ENCODE measurements at regions not wholly inside any gene's neighbourhood (a gene's known extent, or its start where the extent isn't known, plus 50 kb on each side); places are given as distances from the start of the nearest gene placed in this dataset.

DNA sequence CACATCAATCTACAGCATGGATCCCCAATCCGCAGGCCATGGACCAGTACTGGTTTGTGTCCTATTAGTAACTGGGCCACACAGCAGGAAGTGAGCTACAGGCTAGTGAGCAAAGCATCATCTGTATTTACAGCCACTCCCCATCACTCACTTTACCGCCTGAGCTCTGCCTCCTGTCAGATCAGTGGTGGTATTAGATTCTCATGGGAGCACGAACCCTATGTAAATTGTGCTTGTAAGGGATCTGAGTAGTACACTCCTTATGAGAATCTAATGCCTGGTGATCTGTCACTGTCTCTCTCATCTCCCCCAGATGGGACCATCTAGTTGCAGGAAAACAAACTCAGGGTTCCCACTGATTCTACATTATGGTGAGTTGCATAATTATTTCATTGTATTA, 212.7 kb upstream of the FAM174A start:
- TF ChIP-seq, protein P1, sequence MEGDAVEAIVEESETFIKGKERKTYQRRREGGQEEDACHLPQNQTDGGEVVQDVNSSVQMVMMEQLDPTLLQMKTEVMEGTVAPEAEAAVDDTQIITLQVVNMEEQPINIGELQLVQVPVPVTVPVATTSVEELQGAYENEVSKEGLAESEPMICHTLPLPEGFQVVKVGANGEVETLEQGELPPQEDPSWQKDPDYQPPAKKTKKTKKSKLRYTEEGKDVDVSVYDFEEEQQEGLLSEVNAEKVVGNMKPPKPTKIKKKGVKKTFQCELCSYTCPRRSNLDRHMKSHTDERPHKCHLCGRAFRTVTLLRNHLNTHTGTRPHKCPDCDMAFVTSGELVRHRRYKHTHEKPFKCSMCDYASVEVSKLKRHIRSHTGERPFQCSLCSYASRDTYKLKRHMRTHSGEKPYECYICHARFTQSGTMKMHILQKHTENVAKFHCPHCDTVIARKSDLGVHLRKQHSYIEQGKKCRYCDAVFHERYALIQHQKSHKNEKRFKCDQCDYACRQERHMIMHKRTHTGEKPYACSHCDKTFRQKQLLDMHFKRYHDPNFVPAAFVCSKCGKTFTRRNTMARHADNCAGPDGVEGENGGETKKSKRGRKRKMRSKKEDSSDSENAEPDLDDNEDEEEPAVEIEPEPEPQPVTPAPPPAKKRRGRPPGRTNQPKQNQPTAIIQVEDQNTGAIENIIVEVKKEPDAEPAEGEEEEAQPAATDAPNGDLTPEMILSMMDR (IDR thresholded peaks at IDR 0.05), result no peak
- no peak for TF ChIP-seq POLR2A (IDR thresholded peaks at IDR 0.05)

Data from esophagus squamous epithelium (tissue), 4 donors.